ENCODE measurements at regions not wholly inside any gene's neighbourhood (a gene's known extent, or its start where the extent isn't known, plus 50 kb on each side); places are given as distances from the start of the nearest gene placed in this dataset.

GRCh38 chr13:65670014-65670625 is 1560.0 kb downstream of the PCDH9 start:
- TF ChIP-seq, protein P1, sequence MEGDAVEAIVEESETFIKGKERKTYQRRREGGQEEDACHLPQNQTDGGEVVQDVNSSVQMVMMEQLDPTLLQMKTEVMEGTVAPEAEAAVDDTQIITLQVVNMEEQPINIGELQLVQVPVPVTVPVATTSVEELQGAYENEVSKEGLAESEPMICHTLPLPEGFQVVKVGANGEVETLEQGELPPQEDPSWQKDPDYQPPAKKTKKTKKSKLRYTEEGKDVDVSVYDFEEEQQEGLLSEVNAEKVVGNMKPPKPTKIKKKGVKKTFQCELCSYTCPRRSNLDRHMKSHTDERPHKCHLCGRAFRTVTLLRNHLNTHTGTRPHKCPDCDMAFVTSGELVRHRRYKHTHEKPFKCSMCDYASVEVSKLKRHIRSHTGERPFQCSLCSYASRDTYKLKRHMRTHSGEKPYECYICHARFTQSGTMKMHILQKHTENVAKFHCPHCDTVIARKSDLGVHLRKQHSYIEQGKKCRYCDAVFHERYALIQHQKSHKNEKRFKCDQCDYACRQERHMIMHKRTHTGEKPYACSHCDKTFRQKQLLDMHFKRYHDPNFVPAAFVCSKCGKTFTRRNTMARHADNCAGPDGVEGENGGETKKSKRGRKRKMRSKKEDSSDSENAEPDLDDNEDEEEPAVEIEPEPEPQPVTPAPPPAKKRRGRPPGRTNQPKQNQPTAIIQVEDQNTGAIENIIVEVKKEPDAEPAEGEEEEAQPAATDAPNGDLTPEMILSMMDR (IDR thresholded peaks at IDR 0.05), result no peak
- TF ChIP-seq POLR2A (IDR thresholded peaks at IDR 0.05), result no peak
